HG03025 (cell line): ENCODE measurements at regions not wholly inside any gene's neighbourhood (a gene's known extent, or its start where the extent isn't known, plus 50 kb on each side); places are given as distances from the start of the nearest gene placed in this dataset.

ENCODE experiments used
- ATAC-seq: cut with Tn5 transposase; IDR thresholded peaks from one replicate; pipeline ENCODE4 v1.9.1; 2021; ENCODE audit warnings: mild to moderate bottlenecking, moderate library complexity; ENCODE audit not compliant: unreplicated experiment, low FRiP score

DNA sequence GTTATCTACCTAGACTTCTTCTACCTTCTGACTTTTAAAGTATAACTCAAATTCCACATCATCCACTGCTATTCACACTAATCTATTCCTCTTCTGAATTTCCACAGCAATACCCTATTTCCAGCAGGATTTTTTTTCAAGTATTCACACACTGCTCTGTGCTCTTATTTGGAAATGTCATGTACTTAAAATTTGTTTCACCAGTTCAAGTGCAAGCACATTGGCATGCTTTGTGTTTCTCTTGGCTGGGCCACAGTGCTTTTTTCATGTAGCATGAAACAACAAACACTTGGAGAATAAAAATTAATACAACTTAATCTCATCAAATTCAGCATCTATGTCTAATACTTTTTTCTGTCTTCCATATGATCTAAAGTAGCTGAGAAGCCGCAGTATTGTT lies 161.8 kb upstream of the PCDH18 start:
- ATAC-seq, result no peak

DNA sequence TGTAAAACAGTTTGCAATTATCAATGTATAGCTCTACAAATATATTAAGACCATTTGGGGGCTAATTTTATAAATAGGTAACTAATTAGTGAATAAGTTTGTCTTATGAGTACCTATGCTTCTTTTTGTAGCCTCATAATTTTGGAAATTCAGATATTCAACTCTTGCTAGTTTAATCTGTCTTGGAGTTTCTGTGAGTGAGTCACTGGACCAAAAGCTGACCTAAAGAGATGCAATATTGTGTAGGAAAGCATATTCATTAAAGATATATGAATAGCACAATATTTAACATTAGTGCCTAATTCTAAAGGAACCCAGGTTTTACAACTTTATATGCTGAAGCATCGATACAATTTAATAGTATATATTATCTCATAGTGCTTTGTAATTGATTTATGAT lies 161.3 kb upstream of the PCDH18 start:
- ATAC-seq, result no peak

DNA sequence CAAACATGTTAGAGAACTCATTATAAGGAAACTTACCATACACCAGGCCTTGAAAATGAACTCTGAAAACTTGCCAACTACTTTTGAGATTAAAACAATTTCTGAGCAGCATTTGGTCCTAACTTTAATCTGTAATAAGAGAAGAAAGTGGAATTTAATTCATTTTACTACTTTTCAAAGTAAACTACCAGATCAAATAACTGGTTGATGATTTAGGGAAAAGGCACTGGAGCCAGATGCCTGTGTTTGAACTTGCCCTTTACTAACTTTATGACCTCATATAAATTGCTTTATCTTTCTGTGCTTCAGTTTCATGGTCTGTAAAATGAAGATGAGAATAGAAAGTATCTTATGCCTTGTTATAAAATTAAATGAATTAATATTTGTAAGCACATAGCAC lies 159.9 kb upstream of the PCDH18 start:
- ATAC-seq, result no peak

DNA sequence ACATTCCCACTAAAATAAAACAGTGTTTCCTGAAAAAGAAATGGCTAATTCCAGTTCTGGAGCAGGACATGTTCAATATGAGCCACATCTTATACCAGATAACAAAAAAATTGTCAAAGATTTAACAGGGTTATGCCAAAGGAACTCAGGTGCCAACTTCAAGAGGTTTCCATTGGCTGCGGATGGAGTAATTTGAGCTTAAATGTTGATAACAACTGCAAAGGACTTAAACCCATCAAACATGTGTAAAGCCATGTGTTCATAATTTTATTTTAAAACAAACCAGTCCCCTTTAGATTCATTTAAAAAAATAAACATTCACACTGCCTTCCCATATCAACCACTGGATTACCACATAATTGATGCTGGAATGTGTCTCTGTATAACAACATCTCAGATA lies 156.4 kb upstream of the PCDH18 start:
- no peak for ATAC-seq

DNA sequence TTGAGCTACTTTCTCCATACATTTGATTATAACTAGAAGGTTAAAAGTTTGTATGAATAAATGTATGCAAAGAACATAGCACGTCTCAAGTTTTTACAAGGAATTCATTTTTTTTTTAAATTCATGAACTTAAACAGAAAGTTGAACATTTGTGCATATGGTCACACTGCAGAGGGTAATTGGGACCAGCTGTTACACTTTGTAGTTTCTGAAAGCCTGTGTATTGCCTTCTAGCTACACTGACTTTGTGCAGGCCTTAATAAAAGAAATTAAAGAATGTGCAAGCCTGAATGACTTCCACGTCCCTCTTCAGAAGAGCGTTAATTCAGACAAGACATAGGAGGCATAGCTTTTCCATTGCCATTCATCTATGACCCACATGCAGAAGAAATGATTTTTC lies 153.1 kb upstream of the PCDH18 start:
- ATAC-seq, result no peak

DNA sequence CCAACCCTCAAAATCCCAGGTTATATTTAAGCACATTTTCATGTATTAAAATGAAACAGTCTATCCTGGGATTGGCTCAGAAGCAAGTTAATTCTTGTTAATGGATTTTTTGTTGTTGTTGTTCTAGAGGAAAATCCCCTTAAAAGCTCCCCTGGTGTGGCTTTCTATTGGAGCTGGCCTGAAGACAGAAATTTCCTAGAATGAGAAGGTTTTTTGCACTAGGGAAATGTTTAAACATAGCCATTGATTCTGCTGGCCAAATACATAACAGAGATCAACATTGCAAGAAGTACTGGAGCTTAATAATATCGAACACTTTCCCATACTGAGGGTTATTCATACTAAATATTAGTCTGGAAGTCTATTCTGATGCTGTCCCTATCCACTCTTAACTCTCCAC lies 148.8 kb upstream of the PCDH18 start:
- no peak for ATAC-seq

DNA sequence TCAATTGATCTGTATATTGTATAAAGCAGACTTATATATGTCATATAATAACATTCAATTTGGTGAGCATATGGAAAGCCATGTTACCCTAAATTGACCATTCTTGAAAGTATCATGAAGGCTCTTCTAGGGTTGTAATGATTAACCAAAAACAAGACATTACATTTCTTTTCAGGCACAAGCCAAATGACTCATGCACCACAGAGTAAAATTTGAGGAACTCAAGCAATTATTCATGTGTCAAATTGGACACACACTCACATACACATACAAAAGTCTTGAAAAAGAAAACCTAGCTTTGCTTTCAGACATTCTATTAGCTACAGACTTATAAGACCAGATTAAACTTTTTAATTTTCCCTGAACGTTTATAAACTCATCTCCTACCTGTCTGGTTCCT lies 146.5 kb upstream of the PCDH18 start:
- no peak for ATAC-seq

DNA sequence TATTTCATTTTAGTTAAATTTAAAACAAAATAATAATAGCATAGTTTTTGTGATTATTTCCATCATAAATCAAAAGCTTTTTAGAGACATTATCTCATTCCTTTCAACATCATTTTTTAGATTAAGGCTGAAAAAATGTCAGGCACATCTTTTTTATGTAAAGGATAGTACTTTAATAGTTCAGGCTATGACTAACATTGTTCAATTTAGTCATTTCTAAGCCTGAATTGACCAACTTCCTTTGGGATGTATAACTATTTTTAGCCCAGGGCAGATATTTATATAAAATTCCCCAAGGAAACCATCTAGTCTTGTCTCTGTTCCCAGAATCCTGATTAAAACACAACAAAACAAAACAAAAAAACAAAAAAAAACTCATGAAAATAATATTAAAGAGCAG lies 145.6 kb upstream of the PCDH18 start:
- no peak for ATAC-seq

DNA sequence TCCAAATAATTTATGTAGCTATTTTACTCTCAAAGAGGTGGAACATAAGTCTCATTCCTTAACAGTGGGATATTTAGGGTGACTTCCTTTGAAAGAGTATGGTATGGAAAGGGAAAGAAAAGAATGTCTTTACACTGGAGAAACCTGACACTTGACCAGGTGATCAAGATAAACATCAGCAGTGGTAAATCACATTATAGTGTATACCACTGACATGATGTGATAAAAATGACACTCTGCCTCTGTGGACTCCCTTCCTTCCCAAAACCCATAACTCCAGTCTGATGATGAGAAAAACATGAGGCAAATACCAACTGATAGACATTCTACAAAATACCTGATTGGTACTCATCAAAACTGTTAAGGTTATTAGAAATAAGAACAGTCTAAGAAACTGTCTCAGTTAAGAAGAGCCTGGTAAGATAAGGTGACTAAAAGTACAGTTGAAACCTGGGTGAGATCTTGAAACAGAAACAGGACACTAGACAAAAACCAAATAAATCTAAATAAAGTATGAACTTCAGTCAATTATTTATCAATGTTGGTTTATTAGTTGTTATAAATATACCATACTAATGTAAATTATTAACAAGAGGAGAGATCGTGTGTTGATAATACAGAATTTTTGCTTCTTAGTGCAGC lies 144.2 kb upstream of the PCDH18 start:
- ATAC-seq, result no peak

DNA sequence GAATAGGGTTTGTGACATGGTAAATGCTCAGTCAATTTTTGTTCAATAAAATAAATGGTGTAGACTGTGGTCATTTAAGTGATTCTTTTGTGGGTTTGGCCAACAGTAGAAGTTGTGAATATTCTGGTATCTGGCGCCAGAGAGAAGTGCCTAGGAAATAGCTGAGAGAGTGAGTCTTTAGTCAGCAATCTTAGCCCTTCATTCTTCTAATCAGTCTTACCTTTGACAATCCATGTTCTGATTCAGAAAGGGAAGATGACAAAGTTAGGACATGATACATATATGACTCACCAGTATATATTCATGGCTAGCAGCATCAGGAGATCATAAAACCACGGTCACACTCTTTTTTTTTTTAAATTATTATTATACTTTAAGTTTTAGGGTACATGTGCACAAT lies 141.8 kb upstream of the PCDH18 start:
- ATAC-seq, result no peak

DNA sequence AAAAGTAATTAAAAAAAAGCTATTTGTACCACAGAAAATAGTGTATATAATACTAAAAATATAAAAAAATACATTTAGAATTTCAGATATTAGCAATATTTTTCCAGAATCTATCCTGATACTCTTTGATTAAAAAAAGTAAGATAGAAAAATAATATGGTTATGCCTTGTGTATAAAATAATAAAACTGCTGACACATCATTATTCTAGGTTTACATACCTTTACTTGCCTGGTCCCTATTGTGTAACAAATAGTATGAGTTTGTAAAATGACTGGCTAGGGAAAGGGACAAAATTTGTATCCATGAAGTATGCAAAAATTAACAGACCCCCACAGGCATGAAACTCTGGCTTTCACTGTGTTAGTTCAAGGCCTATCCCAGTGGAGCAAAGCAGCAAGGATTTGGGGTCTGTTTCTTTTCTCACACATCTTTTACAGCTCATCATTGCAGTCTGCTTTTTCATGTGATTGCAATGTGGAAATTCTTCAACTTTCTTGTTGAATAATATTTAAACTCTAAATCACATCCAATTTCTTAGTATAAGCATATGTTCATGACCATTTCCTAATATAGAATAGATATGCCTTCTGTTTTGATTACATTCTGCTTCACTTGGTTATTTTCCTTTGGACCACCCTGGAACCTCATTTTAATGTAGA lies 136.7 kb upstream of the PCDH18 start:
- no peak for ATAC-seq

DNA sequence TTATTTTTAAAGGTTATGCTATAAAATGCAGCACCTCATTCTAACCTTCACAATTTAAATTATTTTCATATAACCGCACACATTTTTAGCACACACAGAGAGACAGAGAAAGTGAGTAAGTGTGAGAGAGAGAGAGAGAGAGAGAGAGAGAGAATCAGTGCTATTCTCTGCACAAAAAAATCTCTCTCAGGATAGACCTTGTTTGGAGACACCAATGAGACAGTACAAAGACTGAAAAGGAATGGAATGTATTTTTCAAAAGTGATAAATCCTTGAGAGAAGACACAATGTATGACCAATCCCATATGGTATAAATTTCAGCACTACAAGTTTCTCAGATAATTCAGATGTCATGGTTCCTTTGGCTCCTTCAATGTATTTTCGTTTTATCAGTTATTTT lies 132.1 kb upstream of the PCDH18 start:
- ATAC-seq, result no peak

DNA sequence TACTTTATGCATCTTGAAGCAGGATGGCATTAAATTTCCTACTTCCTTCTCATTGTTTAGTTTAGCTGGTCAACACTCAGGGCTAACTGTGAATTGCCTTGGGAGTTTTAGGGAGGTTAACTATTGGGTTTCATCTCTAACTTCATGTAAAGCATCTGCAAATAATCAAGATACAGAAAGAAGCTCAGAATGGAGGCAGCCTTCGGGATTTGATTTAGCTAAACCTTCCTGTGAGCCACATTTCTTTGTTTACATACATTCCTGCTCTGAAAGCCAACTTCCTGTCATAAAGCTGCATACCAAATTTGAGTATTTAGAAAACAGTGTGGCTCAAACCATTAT lies 131.7 kb upstream of the PCDH18 start:
- ATAC-seq, result no peak

DNA sequence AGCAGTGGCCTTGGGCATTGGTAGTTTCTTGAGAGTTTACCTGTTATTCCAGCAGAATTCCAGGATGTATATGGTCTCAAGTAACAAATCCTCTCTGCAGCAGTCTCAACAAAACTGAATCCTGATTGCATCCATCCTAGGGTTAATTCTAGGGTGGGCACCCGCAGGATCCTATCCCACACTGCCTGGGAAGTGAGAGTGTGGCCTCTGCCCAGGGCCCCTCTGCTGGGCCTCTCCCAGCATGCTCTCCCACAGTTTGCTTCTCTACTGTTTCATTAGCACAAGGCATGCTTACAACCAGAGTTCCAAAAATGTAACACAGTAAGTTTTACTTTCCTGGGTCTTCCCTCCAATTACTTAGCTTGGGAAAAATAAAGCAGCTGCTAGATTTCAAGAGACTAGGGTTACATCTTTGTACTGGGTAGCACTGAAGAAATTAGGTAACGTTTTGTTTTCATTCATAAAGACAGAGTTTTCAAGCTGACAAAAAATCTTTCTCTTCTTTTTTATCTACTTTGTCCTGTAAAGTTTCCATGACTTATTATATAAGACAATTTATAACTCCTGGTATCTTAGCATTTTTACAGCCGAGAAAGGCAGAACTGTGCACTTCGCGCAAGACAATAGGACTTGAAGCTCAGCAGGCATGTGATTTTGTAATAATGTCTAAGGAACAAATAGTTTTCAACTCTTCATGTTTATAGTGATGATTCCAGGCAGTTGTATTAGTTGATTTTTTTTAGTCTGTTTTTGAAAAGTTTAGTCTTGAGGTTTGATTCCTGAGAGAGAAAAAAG lies 131.2 kb upstream of the PCDH18 start:
- ATAC-seq, result no peak

DNA sequence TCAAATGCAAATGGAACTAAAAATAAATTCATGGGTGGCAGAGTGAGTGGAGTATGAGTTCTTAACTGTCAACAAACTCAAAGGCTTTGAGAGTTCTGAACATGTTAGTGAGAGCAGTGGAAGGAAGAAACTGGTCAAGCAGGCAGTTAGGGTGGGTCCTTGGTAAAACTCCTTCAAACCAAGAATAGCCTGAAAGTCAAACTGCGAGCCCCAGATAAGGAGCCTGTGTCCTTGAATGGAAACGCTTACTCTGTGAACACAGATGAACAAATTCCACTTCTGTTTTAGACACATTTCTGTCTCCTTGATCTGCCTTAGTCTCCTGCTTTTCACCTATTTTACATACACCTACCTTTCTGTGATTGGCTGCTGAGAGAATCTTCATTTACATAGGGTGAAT lies 129.4 kb upstream of the PCDH18 start:
- no peak for ATAC-seq

DNA sequence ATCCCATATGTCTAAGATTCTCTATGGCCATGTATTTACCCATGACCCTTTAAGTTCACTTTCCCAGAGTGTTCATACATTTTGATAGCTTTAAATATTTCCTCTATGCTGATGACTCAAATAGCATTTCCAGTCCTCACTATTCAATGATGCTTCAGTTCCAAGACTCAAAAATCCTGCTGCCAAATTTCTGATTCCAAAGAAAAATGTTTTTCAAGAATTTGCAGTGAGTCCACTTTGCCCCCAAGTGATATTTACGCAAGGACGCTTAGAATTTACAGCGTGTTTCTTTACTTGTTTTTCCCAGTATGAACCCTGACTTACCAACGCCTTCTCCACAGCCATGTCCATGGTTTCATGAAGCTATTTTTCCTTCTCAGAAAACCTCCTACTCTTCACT lies 127.9 kb upstream of the PCDH18 start:
- no peak for ATAC-seq

DNA sequence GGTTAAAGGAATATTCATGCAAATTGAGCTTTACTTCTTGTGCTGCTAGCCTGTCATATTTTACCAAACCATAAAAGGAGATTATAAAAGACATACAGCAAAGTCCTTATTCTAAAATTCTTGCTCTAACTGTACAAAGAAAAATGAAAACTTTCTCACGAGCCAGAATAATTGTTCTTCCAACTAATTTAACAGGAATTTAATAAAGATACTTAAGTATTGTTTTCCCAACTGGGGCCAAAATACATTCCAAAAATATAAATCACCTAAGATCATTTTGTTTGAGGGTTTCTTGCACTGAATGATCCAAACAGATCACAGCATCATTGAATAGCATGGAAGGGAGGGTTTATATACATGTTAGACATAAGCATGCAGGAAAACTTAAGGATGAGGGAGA lies 127.1 kb upstream of the PCDH18 start:
- ATAC-seq, result no peak

DNA sequence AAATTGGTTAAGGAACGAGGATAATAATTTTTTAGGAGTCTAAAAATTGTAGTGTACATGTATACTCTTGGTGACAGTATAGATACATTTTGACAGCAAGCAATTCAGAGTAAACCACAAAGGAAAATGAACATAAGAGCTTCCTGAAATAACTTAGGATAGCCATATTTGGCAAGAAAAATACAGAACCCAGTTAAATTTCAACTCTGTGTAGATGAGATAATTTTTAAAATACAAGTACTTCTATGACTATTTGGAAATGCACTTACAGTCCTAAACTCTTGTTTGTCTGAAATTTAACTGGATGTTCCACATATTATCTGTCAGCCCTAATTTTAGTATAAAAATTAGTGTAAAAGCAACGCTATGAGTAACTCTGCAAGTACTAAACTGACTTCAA lies 124.4 kb upstream of the PCDH18 start:
- ATAC-seq, result no peak

DNA sequence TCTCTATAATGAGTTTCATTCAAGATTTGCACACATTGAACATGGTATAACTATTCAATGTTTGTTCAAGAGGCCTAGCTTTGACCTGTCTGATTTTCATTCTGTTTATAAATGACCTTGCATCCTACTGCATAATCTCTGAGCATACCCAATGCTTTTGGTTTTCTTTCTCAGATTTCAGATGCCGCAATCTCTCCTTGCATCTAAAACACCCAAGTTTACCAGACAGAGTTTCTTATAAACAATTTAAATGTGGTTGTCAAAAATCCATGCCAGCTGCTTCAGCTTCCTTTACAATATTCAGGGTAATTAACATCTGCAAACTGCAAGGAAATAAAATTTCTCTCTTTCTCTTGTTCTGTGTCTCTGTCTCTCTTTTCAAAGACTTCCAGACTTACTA lies 123.0 kb upstream of the PCDH18 start:
- ATAC-seq, result no peak

DNA sequence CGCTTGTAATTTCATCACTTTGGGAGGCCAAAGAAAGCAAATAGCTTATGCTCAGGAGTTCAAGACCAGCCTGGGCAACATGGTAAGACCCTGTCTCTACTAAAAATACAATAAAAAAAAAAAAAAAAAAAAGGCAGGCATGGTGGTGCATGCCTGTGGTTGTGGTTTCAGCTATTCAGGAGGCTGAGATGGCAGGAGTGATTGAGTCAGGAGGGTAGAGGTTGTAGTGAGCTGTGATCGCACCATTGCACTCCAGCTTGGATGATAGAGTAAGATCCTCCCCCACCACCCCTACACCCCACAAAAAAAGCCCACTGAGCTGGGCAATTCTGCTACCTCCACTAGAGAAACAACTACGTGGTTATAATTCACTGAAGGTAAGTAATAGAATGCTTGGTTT lies 118.8 kb upstream of the PCDH18 start:
- ATAC-seq, result no peak

DNA sequence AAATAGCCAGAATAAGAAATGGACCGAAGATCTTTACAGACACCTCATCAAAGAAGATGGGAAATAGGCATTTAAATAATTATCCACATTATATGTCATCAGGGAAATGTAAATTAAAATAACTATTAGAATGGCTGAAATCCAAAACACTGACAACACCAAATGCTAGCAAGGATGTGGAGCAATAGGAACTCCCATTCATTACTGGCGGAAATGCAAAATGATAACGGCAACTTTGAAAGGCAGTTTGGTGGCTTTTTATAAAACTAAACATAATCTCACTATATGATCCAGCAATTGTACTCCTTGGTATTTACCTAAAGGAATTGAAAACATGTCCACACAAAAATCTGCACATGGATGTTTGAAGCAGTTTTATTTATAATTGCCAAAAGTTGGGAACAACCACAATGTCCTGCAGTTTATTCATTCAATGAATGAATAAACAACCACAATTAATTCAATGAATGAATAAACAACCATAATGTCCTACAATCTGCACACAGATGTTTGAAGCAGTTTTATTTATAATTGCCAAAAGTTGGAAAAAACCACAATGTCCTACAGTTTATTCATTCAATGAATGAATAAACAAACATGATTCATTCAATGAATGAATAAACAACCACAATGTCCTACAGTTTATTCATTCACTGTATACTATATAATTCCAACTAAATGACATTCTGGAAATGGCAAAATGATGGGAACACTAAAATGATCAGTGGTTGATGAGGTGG lies 117.6 kb upstream of the PCDH18 start:
- no peak for ATAC-seq
